GM19467 (cell line): ENCODE measurements at regions not wholly inside any gene's neighbourhood (a gene's known extent, or its start where the extent isn't known, plus 50 kb on each side); places are given as distances from the start of the nearest gene placed in this dataset.

Experiments
- ATAC-seq: cut with Tn5 transposase; IDR thresholded peaks from one replicate; pipeline ENCODE4 v1.9.1; 2021; ENCODE audit warnings: mild to moderate bottlenecking, moderate library complexity; ENCODE audit not compliant: unreplicated experiment

- ATAC-seq = no peak
Measured at GRCh38 chr1:60753036-60753900, 329.1 kb upstream of the NFIA start.

GRCh38 chr1:60751306-60751705, 331.1 kb upstream of the NFIA start:
- no peak for ATAC-seq

DNA sequence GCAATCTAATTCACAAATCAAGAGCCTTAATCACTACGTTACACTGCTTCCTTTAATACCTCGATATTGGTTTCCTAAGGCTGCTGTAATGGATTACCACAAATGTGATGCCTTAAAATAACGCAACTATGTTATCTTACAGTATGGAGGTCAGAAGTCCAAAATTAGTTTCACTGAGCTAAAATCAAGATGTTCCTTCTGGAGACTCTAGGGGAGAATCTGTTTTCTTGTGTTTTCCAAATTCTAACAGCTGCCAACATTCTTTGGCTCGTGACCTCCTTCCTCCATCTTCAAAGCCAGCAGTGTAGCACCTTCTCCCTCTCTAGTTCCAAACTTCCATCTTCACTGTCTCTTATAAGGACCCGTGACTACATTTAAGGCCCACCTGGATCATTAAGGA, 335.0 kb upstream of the NFIA start:
- ATAC-seq = no peak

DNA sequence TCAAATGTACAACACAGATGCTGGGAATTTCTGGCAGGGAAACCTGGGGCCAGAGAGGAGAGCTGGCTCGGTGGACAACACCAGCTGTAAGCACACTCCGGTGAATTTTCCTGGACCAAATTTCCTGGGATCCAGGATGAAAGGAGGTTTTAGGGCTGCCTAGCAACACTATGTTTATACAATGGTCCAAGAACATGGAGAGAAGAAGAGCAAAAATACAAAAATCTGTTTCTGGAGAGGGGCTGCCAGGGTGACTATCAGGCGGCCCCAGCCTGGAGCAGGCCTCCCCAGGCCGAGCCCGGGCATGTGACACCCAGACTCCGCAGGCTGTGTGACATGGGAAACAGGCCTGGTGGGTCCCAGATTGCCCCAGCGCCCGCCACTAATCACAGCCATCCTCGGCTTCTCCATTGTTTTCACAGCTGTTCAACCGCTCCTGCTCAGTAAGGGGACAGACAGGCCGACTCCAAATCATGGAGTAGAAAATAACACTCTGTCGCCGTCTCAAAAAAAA, 336.0 kb upstream of the NFIA start:
- no peak for ATAC-seq

DNA sequence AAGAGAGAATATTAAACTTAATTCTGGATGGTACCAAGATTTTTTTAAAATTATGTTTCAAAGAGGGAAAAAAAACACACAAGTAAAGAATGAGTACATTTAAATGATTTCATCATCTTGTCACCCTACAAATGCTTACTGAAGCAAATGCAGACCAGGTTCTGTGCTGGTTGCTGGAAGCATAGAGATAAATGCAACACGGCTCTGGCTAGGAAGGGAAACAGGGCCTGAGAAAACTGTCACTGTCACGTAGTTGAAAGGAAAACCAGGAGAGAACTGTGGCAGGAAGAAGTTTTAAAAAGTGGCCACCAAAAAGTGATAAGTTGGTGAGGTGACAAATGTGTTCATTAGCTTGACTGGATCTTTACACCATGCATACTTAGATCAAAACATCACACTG, 336.9 kb upstream of the NFIA start:
- ATAC-seq = no peak

GRCh38 chr1:60742339-60742738, 340.0 kb upstream of the NFIA start:
- ATAC-seq = no peak

DNA sequence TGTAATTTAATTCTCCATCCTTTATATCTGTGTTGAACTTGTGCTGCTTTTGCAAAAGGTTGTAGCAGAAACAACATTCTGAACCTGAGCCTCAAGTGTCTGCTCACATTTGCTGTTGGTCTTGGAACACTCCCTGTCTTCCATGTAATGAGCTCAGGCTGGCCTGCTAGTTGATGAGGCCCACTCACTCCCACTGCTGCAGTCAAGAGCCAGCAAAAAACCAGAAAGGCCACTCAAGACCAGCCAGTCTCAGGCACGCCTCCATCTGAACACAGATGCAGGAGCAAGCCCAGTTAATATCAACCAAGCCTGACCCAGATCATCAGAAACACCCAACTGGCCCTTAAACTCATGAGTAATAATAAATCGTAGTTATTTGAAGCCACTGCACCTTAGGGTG, 342.2 kb upstream of the NFIA start:
- ATAC-seq = no peak

DNA sequence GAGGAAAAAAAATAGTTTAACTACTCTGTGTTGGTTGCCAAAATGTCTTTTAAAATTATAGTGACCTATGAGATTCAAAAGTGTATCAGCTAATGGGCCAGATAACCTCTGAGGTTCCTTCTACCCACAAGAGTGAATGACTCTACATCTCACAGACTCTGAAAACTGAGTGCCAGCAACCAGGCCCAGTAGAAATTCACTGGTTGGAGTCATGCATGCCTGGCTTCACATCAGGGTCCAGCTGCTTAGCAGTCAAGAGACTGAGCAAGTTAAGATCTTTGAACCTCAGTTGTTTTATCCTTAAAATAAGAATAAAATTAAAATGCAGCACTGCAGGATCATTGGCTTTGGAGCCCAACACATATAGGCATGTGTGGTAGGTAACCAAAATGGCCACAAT, 342.6 kb upstream of the NFIA start:
- ATAC-seq = no peak

DNA sequence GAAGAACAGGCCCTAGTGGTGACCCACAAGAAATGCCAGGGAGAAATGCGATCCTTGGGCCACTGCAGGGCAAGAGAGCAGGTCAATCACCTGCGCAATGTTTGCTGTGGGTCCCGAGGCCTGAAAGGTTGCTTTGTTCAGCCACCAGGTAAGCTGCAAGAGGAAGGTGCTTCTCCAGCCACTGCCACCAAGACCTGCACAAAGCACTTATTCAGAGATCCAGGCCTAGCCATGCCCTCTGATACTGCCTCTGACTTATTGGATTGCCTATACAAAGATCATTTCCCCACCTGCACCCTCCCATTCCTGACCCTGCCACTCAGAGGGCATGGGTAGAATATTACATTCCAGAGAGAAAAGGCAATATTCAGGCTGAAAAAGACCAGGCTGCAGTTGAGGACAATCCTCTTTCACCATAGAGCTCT, 349.4 kb upstream of the NFIA start:
- no peak for ATAC-seq

DNA sequence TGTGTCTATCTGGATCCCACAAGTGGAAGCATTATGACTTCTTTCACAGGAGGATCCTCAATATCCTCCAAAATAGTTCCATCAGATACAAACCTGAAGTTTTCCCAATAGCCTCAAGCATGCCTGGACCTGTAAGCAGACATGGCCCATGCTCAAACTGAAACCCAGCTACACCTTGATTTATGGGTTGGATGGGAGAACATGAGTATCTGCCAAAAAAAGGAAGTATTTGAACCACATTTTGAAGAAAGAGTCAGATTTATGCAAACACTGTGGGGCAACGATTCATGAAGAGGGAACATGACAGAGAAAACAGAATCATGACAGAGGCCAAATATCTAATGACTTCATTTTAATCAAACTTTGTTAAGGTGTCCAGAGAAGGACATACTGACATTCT, 351.0 kb upstream of the NFIA start:
- no peak for ATAC-seq

DNA sequence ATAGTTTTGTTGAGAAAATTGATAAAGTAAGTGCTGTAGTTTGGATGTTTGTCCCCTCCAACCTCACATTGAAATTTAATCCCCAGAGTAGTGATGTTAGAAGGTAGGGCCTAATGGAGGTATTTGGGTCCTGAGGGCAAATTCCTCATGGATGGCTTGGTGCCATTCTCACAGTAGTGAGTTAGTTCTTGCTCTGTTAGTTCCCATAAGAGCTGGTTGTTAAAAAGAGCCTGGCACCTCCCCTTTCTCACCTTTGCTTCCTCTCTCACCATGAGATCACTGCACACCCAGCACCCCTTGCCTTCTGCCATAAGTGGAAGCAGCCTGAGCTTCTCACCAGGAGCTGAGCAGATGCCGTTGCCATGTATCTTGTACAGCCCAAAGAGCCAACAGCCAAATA, 354.8 kb upstream of the NFIA start:
- ATAC-seq = no peak

- ATAC-seq = no peak
Measured at GRCh38 chr1:60716472-60716871, 365.9 kb upstream of the NFIA start.

DNA sequence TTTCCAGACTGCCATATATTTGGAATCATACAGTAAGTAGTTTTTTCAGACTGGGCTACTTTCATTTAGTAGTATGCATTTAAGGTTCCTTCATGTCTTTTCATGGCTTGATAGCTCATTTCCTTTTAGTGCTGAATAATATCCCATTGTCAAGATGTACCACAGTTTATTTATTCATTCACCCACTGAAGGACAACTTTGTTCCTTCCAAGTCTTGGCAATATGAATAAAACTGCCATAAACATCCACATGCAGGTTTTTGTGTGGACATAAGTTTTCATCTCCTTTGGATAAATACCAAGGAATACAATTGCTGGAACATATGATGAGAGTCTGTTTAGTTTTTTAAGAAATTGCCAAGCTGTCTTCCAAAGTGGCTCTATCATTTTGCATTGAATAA, 366.4 kb upstream of the NFIA start:
- no peak for ATAC-seq

DNA sequence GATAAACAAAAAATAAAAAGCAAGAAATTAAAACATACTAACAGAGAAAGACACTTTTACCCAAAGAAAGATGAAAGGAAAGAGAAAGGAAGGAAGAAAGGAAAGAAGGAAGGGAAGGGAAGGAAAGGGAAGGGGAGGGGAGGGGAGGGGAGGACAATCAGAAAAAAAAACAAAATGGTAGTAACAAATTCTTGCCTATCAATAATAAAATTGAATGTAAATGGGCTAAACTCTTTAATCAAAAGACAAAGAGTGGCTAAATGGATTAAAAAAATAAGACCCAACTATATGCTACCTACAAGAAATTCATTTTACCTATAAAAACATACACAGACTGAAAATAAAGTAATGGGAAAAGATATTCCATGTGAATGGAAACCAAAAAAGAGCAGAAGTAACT, 372.9 kb upstream of the NFIA start:
- no peak for ATAC-seq

- no peak for ATAC-seq
Measured at GRCh38 chr1:60705026-60705425, 377.3 kb upstream of the NFIA start.

- ATAC-seq = no peak
Measured at GRCh38 chr1:60703155-60703554, 379.2 kb upstream of the NFIA start.

- ATAC-seq = no peak
Measured at GRCh38 chr1:60699325-60699724, 383.0 kb upstream of the NFIA start.

GRCh38 chr1:60697204-60697994, 385.0 kb upstream of the NFIA start:
- no peak for ATAC-seq

- ATAC-seq = no peak
Measured at GRCh38 chr1:60696512-60696911, 385.8 kb upstream of the NFIA start.

- ATAC-seq = no peak
Measured at GRCh38 chr1:60695716-60696171, 386.6 kb upstream of the NFIA start.

DNA sequence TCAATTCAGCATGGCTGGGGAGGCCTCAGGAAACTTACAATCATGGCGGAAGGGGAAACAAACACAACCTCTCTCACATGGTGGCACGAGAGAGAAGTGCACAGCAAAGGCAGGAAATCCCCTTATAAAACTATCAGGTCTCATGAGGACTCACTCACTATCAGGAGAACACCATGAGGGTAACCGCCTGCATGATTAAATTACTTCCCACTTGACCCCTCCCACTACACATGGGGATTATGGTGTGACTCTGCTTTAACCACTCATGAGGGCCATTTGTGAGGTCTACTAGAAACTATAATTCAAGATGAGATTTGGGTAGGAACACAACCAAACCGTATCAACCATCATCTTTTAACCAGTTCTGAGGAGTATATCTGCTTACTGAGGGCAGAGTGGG, 387.4 kb upstream of the NFIA start:
- ATAC-seq = no peak

DNA sequence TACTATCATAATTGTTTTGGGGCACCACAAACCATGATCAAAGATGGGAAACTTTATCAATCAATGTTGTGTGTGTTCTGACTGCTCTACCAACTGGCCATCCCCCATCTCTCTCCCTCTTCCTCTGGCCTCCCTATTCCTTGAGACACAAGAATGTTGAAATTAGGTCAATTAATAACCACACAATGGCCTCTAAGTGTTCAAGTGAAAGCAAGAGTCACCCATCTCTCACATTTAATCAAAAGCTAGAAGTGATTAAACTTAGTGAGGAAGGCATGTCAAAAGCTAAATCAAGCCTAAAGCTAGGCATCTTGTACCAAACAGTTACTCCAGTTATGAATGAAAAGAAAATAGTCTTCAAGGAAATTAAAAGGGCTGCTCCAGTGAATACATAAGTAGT, 390.3 kb upstream of the NFIA start:
- no peak for ATAC-seq
